ENCODE measurements at regions not wholly inside any gene's neighbourhood (a gene's known extent, or its start where the extent isn't known, plus 50 kb on each side); places are given as distances from the start of the nearest gene placed in this dataset.

GRCh38 chr10:65341323-65341925, 1584.4 kb upstream of the LRRTM3 start:
- ChIA-PET POLR2A (no interaction called here), CTCF (ENCODE audit: low intra/inter-chr PET ratio, low total read pairs) (no interaction called here)
- Histone ChIP-seq H3K79me2 (ENCODE audit: insufficient read depth, low read length) (no peaks in the 10 kb centered on the region), H3K9ac (ENCODE audit: insufficient read depth, low read depth, low read length) (no peak overlapping the region), H3K27ac (ENCODE audit: extremely low read length, insufficient read depth, low read length) (no peak overlapping the region), H3K4me2 (ENCODE audit: low read depth, low read length) (no peak overlapping the region), H2AFZ (ENCODE audit: low read length) (no peak overlapping the region), H3K27me3 (ENCODE audit: control insufficient read depth in 1 of 2, insufficient read depth in 2 of 2, low read length in 2 of 2) (no peaks in the 10 kb centered on the region; a peak in 1 of 5 replicates), H3K36me3 (replicated peaks in 1 of 2; ENCODE audit: control insufficient read depth in 1 of 2, insufficient read depth in 2 of 2, low read length in 2 of 2) (no peaks in the 10 kb centered on the region), H3K9me3 (ENCODE audit: low read length) (no peaks in the 10 kb centered on the region), H3K4me3 (replicated peaks in 1 of 3; ENCODE audit: insufficient read depth in 1 of 3, low read depth in 2 of 3, low read length in 3 of 3) (no peak overlapping the region), H4K20me1 (ENCODE audit: insufficient read depth, low read length) (no peaks in the 10 kb centered on the region), H3K4me1 (ENCODE audit: insufficient read depth, low read length) (no peaks in the 10 kb centered on the region)
- 6% methylated on average over 4 of the region's 4 CpGs for WGBS (ENCODE audit: low lambda C conversion rate)
- no peak for FAIRE-seq
- no peak for DNase-seq (ENCODE audit: low spot score)
- in situ Hi-C loops (cut with HindIII; ENCODE audit: extremely low pct_ligation_motif_present, low pct_unique_long_range_greater_than_20kb): no loop called here
- intact Hi-C loops (cut with micrococcal nuclease; ENCODE audit: unreplicated experiment): no loop called here
- TF ChIP-seq ZNF432 (CRISPR knock-in tag; IDR thresholded peaks at IDR 0.05; ENCODE audit: borderline replicate concordance) (no peak), TARDBP (CRISPR knock-in tag; IDR thresholded peaks at IDR 0.05) (no peak), ZIK1 (CRISPR knock-in tag; IDR thresholded peaks at IDR 0.05; ENCODE audit: borderline replicate concordance, low read depth) (no peak), ZBTB34 (CRISPR knock-in tag; IDR thresholded peaks at IDR 0.05) (no peak), IRF2 (CRISPR knock-in tag; IDR thresholded peaks at IDR 0.05) (no peak), NFIC (IDR thresholded peaks at IDR 0.05; ENCODE audit: low read length) (no peak), MXD4 (CRISPR knock-in tag; IDR thresholded peaks at IDR 0.05) (no peak), RXRB (CRISPR knock-in tag; IDR thresholded peaks at IDR 0.05; ENCODE audit: borderline replicate concordance) (no peak)
- TF ChIP-seq, protein P1, sequence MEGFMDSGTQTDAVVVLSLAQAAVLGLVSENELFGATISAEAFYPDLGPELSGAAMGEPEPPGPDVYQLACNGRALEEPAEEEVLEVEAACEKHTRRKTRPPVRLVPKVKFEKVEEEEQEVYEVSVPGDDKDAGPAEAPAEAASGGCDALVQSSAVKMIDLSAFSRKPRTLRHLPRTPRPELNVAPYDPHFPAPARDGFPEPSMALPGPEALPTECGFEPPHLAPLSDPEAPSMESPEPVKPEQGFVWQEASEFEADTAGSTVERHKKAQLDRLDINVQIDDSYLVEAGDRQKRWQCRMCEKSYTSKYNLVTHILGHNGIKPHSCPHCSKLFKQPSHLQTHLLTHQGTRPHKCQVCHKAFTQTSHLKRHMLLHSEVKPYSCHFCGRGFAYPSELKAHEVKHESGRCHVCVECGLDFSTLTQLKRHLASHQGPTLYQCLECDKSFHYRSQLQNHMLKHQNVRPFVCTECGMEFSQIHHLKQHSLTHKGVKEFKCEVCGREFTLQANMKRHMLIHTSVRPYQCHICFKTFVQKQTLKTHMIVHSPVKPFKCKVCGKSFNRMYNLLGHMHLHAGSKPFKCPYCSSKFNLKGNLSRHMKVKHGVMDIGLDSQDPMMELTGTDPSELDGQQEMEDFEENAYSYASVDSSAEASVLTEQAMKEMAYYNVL (CRISPR knock-in tag; IDR thresholded peaks at IDR 0.05; ENCODE audit: borderline replicate concordance): no peak
- ATAC-seq: no peak
- no TSS peak for BruUV-seq (replicated peaks)

Data from HepG2 (cell line).